OCI-LY7 (cell line): ENCODE measurements at regions not wholly inside any gene's neighbourhood (a gene's known extent, or its start where the extent isn't known, plus 50 kb on each side); places are given as distances from the start of the nearest gene placed in this dataset.

Experiments used
- BruUV-seq: library from RNA; stranded (reverse); fragments of 400-500 nt; replicated peaks from 2 replicates; lab custom pipeline; 2021; lab: Mats Ljungman, UMichigan
- CTCF ChIA-PET: fragments of 300-600 bp; sonication (Branson Sonifier 250); formaldehyde crosslinking; loops from one replicate; lab custom pipeline; 2022; ENCODE audit warnings: antibody characterized with exemption; ENCODE audit not compliant: unreplicated experiment; lab: Charles Lee
- POLR2A ChIA-PET: fragments of 300-600 bp; sonication (Branson Sonifier 250); formaldehyde crosslinking; loops from one replicate; lab custom pipeline; 2022; ENCODE audit warnings: antibody characterized with exemption; lab: Charles Lee
- DNase-seq: peaks from one replicate; pipeline ENCODE4 v3.0.0-alpha.2; 2015; ENCODE audit warnings: low spot score
- H2AFZ ChIP-seq: fragments of 200-600 bp; sonication (generic), shearing (Covaris generic); 2 replicates; pipeline ENCODE4 v1.6.1; 2014; ENCODE audit warnings: mild to moderate bottlenecking, antibody characterized with exemption, low read length, moderate library complexity
- H3K27ac ChIP-seq: fragments of 200-600 bp; sonication (generic); 2 replicates; pipeline ENCODE4 v1.5.1; 2014; ENCODE audit warnings: mixed run types, low read depth, mild to moderate bottlenecking, moderate library complexity, low read length, inconsistent platforms; ENCODE audit not compliant: poor library complexity, severe bottlenecking
- H3K36me3 ChIP-seq: fragments of 200-600 bp; sonication (generic); 2 replicates; pipeline ENCODE4 v1.6.1; 2014; ENCODE audit warnings: mild to moderate bottlenecking, antibody characterized with exemption, low read length, moderate library complexity, mixed read lengths; ENCODE audit not compliant: insufficient read depth
- H3K4me1 ChIP-seq: fragments of 200-600 bp; sonication (generic); 2 replicates; pipeline ENCODE4 v1.5.1; 2014; ENCODE audit warnings: mild to moderate bottlenecking, low read length; ENCODE audit not compliant: insufficient read depth, poor library complexity, severe bottlenecking
- H3K4me2 ChIP-seq: fragments of 200-600 bp; sonication (generic); 2 replicates; pipeline ENCODE4 v1.6.1; 2014; ENCODE audit warnings: mild to moderate bottlenecking, low read length
- H3K4me3 ChIP-seq: fragments of 200-600 bp; sonication (generic); 2 replicates; pipeline ENCODE4 v1.5.1; 2014; ENCODE audit warnings: mild to moderate bottlenecking, low read depth, low read length; ENCODE audit not compliant: poor library complexity, severe bottlenecking
- H3K79me2 ChIP-seq: fragments of 200-600 bp; sonication (generic); 2 replicates; pipeline ENCODE4 v1.6.1; 2016; ENCODE audit warnings: low read depth, mild to moderate bottlenecking, low read length, moderate library complexity, mixed read lengths; ENCODE audit not compliant: insufficient read depth
- H3K9me2 ChIP-seq: fragments of 200-600 bp; sonication (generic); 2 replicates; pipeline ENCODE4 v1.6.1; 2016; ENCODE audit warnings: mild to moderate bottlenecking, low read length, mixed read lengths; ENCODE audit not compliant: insufficient read depth
- H3K9me3 ChIP-seq: fragments of 200-600 bp; sonication (generic); 2 replicates; pipeline ENCODE4 v1.6.1; 2014; ENCODE audit warnings: mild to moderate bottlenecking, mixed run types, low read length, mixed read lengths
- H4K20me1 ChIP-seq: fragments of 200-600 bp; sonication (generic); 2 replicates; pipeline ENCODE4 v1.6.1; 2014; ENCODE audit warnings: mild to moderate bottlenecking, antibody characterized with exemption, low read length, moderate library complexity, mixed read lengths; ENCODE audit not compliant: insufficient read depth
- EZH2phosphoT487 ChIP-seq: fragments of 200-600 bp; sonication (generic); IDR thresholded peaks from 2 replicates; pipeline ENCODE4 v1.6.1; 2018; ENCODE audit warnings: low read depth, borderline replicate concordance, mild to moderate bottlenecking, mixed run types, antibody characterized with exemption, low read length, moderate library complexity, mixed read lengths
- intact Hi-C: fragments of 100-400 bp; cut with micrococcal nuclease; formaldehyde crosslinking; loops from one replicate; pipeline ENCODE4 v1.10.0; 2022; ENCODE audit not compliant: unreplicated experiment
- TF ChIP-seq, protein P1 (sequence below): fragments of 200-600 bp; sonication (generic); conservative IDR thresholded peaks from 2 replicates; pipeline ENCODE4 v1.5.1; 2014; ENCODE audit warnings: mild to moderate bottlenecking, antibody characterized with exemption, low read length, moderate library complexity, mixed read lengths

DNA sequence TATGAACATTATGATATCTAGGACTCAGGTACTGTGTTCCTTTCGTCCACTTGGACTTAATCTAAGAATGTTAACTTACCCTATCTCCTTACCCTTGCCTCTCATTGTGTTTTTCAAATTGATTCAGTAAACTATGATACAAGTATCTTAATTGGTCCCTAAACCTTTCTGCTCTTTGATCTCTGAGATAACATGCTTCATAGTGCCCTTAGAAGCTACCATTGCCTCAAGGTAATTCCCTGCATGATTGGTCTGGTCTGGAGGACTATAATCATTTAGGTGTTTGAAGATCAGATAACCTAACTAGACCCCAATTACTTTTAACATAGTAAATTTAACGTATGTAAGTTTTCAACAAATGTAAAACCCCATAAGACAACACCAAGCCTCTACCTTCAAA is 169.9 kb upstream of the NBEA start:
- H3K27ac ChIP-seq: no peak overlapping the region
- intact Hi-C loops: no loop called here
- CTCF ChIA-PET: no interaction called here
- POLR2A ChIA-PET: interaction anchor here (0.7 kb wide), 1 partner anchor 905 kb away, joined by 3 read pairs; no protein-coding TSS in a partner anchor
- no peak overlapping the region for H3K4me2 ChIP-seq
- H2AFZ ChIP-seq: no peak overlapping the region
- no TSS peak for BruUV-seq
- no peak for DNase-seq
- H3K9me3 ChIP-seq: no peaks in the 10 kb centered on the region
- H3K9me2 ChIP-seq: no peaks in the 10 kb centered on the region
- H3K36me3 ChIP-seq: no peaks in the 10 kb centered on the region
- TF ChIP-seq EZH2phosphoT487: no peak
- TF ChIP-seq, protein P1, sequence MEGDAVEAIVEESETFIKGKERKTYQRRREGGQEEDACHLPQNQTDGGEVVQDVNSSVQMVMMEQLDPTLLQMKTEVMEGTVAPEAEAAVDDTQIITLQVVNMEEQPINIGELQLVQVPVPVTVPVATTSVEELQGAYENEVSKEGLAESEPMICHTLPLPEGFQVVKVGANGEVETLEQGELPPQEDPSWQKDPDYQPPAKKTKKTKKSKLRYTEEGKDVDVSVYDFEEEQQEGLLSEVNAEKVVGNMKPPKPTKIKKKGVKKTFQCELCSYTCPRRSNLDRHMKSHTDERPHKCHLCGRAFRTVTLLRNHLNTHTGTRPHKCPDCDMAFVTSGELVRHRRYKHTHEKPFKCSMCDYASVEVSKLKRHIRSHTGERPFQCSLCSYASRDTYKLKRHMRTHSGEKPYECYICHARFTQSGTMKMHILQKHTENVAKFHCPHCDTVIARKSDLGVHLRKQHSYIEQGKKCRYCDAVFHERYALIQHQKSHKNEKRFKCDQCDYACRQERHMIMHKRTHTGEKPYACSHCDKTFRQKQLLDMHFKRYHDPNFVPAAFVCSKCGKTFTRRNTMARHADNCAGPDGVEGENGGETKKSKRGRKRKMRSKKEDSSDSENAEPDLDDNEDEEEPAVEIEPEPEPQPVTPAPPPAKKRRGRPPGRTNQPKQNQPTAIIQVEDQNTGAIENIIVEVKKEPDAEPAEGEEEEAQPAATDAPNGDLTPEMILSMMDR: no peak
- no peaks in the 10 kb centered on the region for H3K4me1 ChIP-seq
- H4K20me1 ChIP-seq: no peaks in the 10 kb centered on the region
- H3K79me2 ChIP-seq: no peaks in the 10 kb centered on the region
- no peak overlapping the region for H3K4me3 ChIP-seq

DNA sequence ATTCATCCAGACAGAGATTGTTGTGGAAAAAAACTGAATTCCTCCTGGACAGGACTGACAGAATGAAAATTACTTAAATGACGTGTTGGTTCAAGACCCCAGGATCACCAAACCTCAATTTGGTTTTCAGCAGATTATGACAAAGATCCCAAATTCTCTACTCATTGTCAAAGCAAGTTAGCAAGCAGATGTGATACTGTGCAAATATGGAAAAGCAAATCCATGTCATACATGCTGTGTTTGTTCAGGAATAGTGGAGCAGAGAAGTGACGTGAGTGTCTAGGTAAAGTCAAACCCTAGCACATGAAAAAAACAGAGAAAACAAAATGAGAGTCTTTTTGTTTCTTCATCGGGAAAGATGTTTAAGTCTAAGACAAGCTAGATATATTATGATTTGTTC is 169.2 kb upstream of the NBEA start:
- Histone ChIP-seq H3K36me3 (no peaks in the 10 kb centered on the region), H3K4me1 (no peaks in the 10 kb centered on the region), H3K79me2 (no peaks in the 10 kb centered on the region), H3K4me3 (no peak overlapping the region), H3K9me2 (no peaks in the 10 kb centered on the region), H3K27ac (no peak overlapping the region), H3K9me3 (no peaks in the 10 kb centered on the region), H2AFZ (no peak overlapping the region), H4K20me1 (no peaks in the 10 kb centered on the region), H3K4me2 (no peak overlapping the region)
- BruUV-seq: no TSS peak
- ChIA-PET POLR2A (interaction anchor here (0.7 kb wide), 1 partner anchor 904 kb away, joined by 3 read pairs; no protein-coding TSS in a partner anchor), CTCF (no interaction called here)
- intact Hi-C loops: no loop called here
- no peak for DNase-seq
- TF ChIP-seq, protein P1: no peak
- TF ChIP-seq EZH2phosphoT487: no peak

DNA sequence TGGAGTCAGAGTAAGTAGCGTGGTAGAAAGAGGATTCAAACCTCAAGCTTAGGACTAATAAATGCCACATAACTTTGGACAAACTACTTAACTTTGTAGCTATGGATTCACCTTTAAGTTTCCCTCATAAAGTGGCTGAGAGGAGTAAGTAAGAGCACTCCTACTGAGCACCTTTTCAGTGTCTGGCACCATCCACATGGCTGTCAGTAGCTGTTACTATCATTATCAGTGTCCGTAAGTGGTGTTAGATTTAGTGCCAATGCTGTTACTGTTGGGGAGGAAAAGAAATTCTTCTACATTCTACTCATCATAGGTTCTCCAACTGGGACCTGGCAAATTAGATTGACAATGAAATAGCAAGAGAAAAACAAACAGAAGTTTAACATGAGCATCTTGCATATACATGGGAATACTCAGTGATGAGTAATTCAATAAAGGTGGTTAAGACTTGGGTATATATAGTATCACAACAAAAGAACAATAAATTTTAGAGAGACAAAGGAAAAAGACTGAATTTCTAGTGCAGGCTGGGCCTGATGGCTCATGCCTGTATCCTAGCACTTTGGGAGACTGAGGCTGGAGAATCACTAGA is 165.6 kb upstream of the NBEA start:
- Histone ChIP-seq H3K9me2 (no peaks in the 10 kb centered on the region), H4K20me1 (no peaks in the 10 kb centered on the region), H3K27ac (no peak overlapping the region), H2AFZ (no peak overlapping the region), H3K4me1 (no peaks in the 10 kb centered on the region), H3K4me3 (no peak overlapping the region), H3K4me2 (no peak overlapping the region), H3K36me3 (no peaks in the 10 kb centered on the region), H3K79me2 (no peaks in the 10 kb centered on the region), H3K9me3 (no peaks in the 10 kb centered on the region)
- BruUV-seq: no TSS peak
- ChIA-PET POLR2A (interaction anchor here (1.2 kb wide), 1 partner anchor 398 kb away, joined by 3 read pairs; no protein-coding TSS in a partner anchor), CTCF (no interaction called here)
- no peak for DNase-seq
- no peak for TF ChIP-seq EZH2phosphoT487
- TF ChIP-seq, protein P1: no peak
- intact Hi-C loops: no loop called here
